Stromal cell of bone marrow (primary cell): ENCODE measurements at regions not wholly inside any gene's neighbourhood (a gene's known extent, or its start where the extent isn't known, plus 50 kb on each side); places are given as distances from the start of the nearest gene placed in this dataset.
"Not testable (repeated sequence)": the region's sequence is repeated elsewhere in the genome, so short reads cannot be mapped to it uniquely, and the experiment has no call there.

ENCODE experiments used
- DNase-seq: peaks from one replicate; pipeline ENCODE4 v3.0.0-alpha.2; 2012; ENCODE audit warnings: low read depth

- DNase-seq = no peak
Measured at GRCh38 chr3:105222568-105223093, 144.1 kb upstream of the ALCAM start.

- DNase-seq = no peak
Measured at GRCh38 chr3:105223815-105224214, 142.9 kb upstream of the ALCAM start.

GRCh38 chr3:105228696-105229095, 138.0 kb upstream of the ALCAM start:
- no peak for DNase-seq

GRCh38 chr3:105232553-105232952, 134.2 kb upstream of the ALCAM start:
- no peak for DNase-seq

- no peak for DNase-seq
Measured at GRCh38 chr3:105233010-105233409, 133.7 kb upstream of the ALCAM start.

GRCh38 chr3:105235221-105235620, 131.5 kb upstream of the ALCAM start:
- no peak for DNase-seq

GRCh38 chr3:105235785-105236184, 130.9 kb upstream of the ALCAM start:
- DNase-seq = no peak

GRCh38 chr3:105238367-105238766, 128.3 kb upstream of the ALCAM start:
- no peak for DNase-seq

- no peak for DNase-seq
Measured at GRCh38 chr3:105243076-105243475, 123.6 kb upstream of the ALCAM start.

- no peak for DNase-seq
Measured at GRCh38 chr3:105246536-105246935, 120.2 kb upstream of the ALCAM start.

GRCh38 chr3:105253225-105253624, 113.5 kb upstream of the ALCAM start:
- DNase-seq = no peak

GRCh38 chr3:105254154-105254553, 112.6 kb upstream of the ALCAM start:
- DNase-seq = no peak

- peak; percentile 50 for DNase-seq
Measured at GRCh38 chr3:105255350-105255749, 111.4 kb upstream of the ALCAM start.

GRCh38 chr3:105259496-105259895, 107.2 kb upstream of the ALCAM start:
- no peak for DNase-seq

- DNase-seq = no peak
Measured at GRCh38 chr3:105260385-105260784, 106.3 kb upstream of the ALCAM start.

- DNase-seq = no peak
Measured at GRCh38 chr3:105274536-105274935, 92.2 kb upstream of the ALCAM start.

- DNase-seq = peak; percentile 78
Measured at GRCh38 chr3:105274958-105275357, 91.8 kb upstream of the ALCAM start.

GRCh38 chr3:105277656-105278055, 89.1 kb upstream of the ALCAM start:
- peak; percentile 36 for DNase-seq

GRCh38 chr3:105278688-105279087, 88.0 kb upstream of the ALCAM start:
- no peak for DNase-seq

- no peak for DNase-seq
Measured at GRCh38 chr3:105281989-105282388, 84.7 kb upstream of the ALCAM start.

- no peak for DNase-seq
Measured at GRCh38 chr3:105284876-105285275, 81.8 kb upstream of the ALCAM start.

GRCh38 chr3:105285653-105286241, 81.0 kb upstream of the ALCAM start:
- no peak for DNase-seq

- DNase-seq = no peak
Measured at GRCh38 chr3:105293441-105293840, 73.3 kb upstream of the ALCAM start.

GRCh38 chr3:105296182-105296822, 70.4 kb upstream of the ALCAM start:
- not testable (repeated sequence) for DNase-seq
